B cell (primary cell): ENCODE measurements at regions not wholly inside any gene's neighbourhood (a gene's known extent, or its start where the extent isn't known, plus 50 kb on each side); places are given as distances from the start of the nearest gene placed in this dataset.

Source experiments
- ATAC-seq: fragments of 200-7000 bp; cut with Tn5 transposase; one replicate; pipeline ENCODE4 v1.10.0; 2021; ENCODE audit warnings: low read depth, mild to moderate bottlenecking, moderate number of reproducible peaks, moderate library complexity
- CTCF ChIA-PET: fragments of 350-600 bp; sonication (Branson Sonifier 250); formaldehyde crosslinking; loops from one replicate; lab custom pipeline; 2021; ENCODE audit warnings: antibody characterized with exemption, inconsistent platforms; lab: Charles Lee
- POLR2A ChIA-PET: fragments of 350-600 bp; sonication (Branson Sonifier 250); formaldehyde crosslinking; loops from one replicate; lab custom pipeline; 2021; ENCODE audit warnings: antibody characterized with exemption; lab: Charles Lee
- DNase-seq: peaks from one replicate; pipeline ENCODE4 v3.0.0; 2013
- H2AFZ ChIP-seq: 2 replicates; pipeline ENCODE4 v1.6.1; 2012; ENCODE audit warnings: mild to moderate bottlenecking, low read depth, low read length; ENCODE audit not compliant: insufficient read depth, poor library complexity, severe bottlenecking
- H3K27ac ChIP-seq, 2 donors: 1 replicate in 1 of 2; 2 replicates in 1 of 2; pipeline ENCODE4 v1.5.1; 2012 to 2013; ENCODE audit warnings: low read length in 2 of 2, mild to moderate bottlenecking in 2 of 2, moderate library complexity in 1 of 2
- H3K27me3 ChIP-seq, 4 experiments: fragments of 200-600 bp in 1 of 4; sonication (generic) in 1 of 4; replicated peaks in 1 of 4; 1 replicate in 2 of 4; 2 replicates in 2 of 4; pipeline versions ENCODE4 v1.6.1 to v1.7.0; 2013 to 2016; ENCODE audit warnings: low read length in 3 of 4, mild to moderate bottlenecking in 2 of 4, mixed read lengths in 1 of 4, moderate library complexity in 1 of 4; ENCODE audit not compliant: insufficient read depth in 4 of 4, control insufficient read depth in 3 of 4; ENCODE audit errors: control extremely low read depth in 1 of 4
- H3K36me3 ChIP-seq, 2 experiments: replicated peaks in 1 of 2; 1 replicate in 1 of 2; 2 replicates in 1 of 2; pipeline versions ENCODE4 v1.6.1 to v1.7.1; 2013; ENCODE audit warnings: low read length in 1 of 2; ENCODE audit not compliant: insufficient read depth in 2 of 2, control insufficient read depth in 1 of 2; ENCODE audit errors: control extremely low read depth in 1 of 2, extremely low read depth in 1 of 2
- H3K4me1 ChIP-seq, 2 donors: fragments of 200-600 bp in 1 of 2; sonication (generic) in 1 of 2; 1 replicate in 1 of 2; 2 replicates in 1 of 2; pipeline versions ENCODE4 v1.5.1 to v1.6.1; 2013 to 2017; ENCODE audit warnings: low read length in 2 of 2; ENCODE audit not compliant: control insufficient read depth in 2 of 2, insufficient read depth in 2 of 2
- H3K4me2 ChIP-seq: replicated peaks from 2 replicates; pipeline ENCODE3; 2012; ENCODE audit warnings: mild to moderate bottlenecking, low read depth, low read length; ENCODE audit not compliant: poor library complexity, severe bottlenecking
- H3K4me3 ChIP-seq, 5 experiments: fragments of 200-600 bp in 1 of 5; sonication (generic) in 1 of 5; 1 replicate in 3 of 5; 2 replicates in 2 of 5; pipeline versions ENCODE4 v1.5.1 to v1.7.0; 2011 to 2016; ENCODE audit warnings: low read length in 4 of 5, mild to moderate bottlenecking in 4 of 5, low read depth in 2 of 5, control low read depth in 1 of 5, moderate library complexity in 1 of 5; ENCODE audit not compliant: insufficient read depth in 1 of 5; ENCODE audit errors: control extremely low read depth in 1 of 5, extremely low read depth in 1 of 5
- H3K79me2 ChIP-seq: fragments of 200-600 bp; sonication (generic); one replicate; pipeline ENCODE4 v1.6.0; 2016; ENCODE audit warnings: low read length; ENCODE audit not compliant: control insufficient read depth, insufficient read depth
- H3K9ac ChIP-seq: fragments of 200-600 bp; sonication (generic); 2 replicates; pipeline ENCODE4 v1.6.1; 2017; ENCODE audit warnings: mild to moderate bottlenecking, low read length, moderate library complexity
- H3K9me3 ChIP-seq, 3 donors: one replicate each; pipeline versions ENCODE4 v1.6.1 to v1.7.1; 2013; ENCODE audit warnings: low read length in 2 of 3; ENCODE audit not compliant: control insufficient read depth in 2 of 3, insufficient read depth in 1 of 3; ENCODE audit errors: control extremely low read depth in 1 of 3
- H4K20me1 ChIP-seq: 2 replicates; pipeline ENCODE4 v1.6.0; 2012; ENCODE audit warnings: mild to moderate bottlenecking, low read length; ENCODE audit not compliant: insufficient read depth, control insufficient read depth, poor library complexity, severe bottlenecking
- H3K27ac Mint-ChIP-seq: one replicate; pipeline ENCODE4 v1.8.0; 2021; ENCODE audit warnings: mixed read lengths
- H3K27me3 Mint-ChIP-seq: one replicate; pipeline ENCODE4 v1.8.0; 2021; ENCODE audit warnings: mixed read lengths
- H3K4me1 Mint-ChIP-seq: one replicate; pipeline ENCODE4 v1.8.0; 2021; ENCODE audit warnings: mixed read lengths
- H3K4me3 Mint-ChIP-seq: one replicate; pipeline ENCODE4 v1.8.0; 2021; ENCODE audit warnings: mixed read lengths
- H3K9me3 Mint-ChIP-seq: one replicate; pipeline ENCODE4 v1.8.0; 2022; ENCODE audit warnings: mixed read lengths; ENCODE audit not compliant: insufficient read depth
- EZH2 ChIP-seq: IDR thresholded peaks from 2 replicates; pipeline ENCODE4 v1.6.1; 2012; ENCODE audit warnings: borderline replicate concordance, low read depth, mild to moderate bottlenecking, moderate library complexity, low read length; ENCODE audit not compliant: insufficient read depth, poor library complexity, severe bottlenecking
- WGBS: methylation state at CpG from one replicate; pipeline ENCODE4 v1.1.5; 2013; ENCODE audit warnings: missing lambda C conversion rate; ENCODE audit not compliant: insufficient coverage; 5-methylcytosine and 5-hydroxymethylcytosine counted together
- intact Hi-C: fragments of 100-400 bp; cut with micrococcal nuclease; formaldehyde crosslinking; loops from one replicate; pipeline ENCODE4 v1.10.0; 2022
- TF ChIP-seq, protein P1 (sequence below): fragments of 200-600 bp; IDR thresholded peaks from one replicate; pipeline ENCODE4 v1.8.0; 2022; ENCODE audit warnings: antibody characterized with exemption, mild to moderate bottlenecking

DNA sequence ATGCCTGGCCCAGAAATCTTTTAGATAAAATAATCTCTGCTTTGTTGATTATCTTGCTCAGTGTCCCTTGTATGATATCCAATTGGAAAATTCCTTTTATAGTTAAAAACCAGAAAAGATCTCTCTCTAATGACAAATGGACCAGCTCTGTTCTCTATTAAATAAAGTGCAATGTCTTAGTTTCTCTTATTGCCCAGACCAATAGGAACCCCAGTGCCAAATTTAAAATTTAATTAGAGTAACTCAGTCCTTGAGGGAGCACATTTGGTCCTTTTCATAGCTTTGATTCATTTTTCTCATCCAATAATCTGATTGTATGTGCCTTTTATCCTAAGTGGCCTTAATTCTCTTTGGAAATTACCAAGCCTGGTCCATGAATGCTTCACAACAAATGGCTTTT is 158.9 kb upstream of the FOXK1 start:
- peaks cover 3% of the 10 kb centered on the region for H3K27me3 Mint-ChIP-seq
- TF ChIP-seq, protein P1, sequence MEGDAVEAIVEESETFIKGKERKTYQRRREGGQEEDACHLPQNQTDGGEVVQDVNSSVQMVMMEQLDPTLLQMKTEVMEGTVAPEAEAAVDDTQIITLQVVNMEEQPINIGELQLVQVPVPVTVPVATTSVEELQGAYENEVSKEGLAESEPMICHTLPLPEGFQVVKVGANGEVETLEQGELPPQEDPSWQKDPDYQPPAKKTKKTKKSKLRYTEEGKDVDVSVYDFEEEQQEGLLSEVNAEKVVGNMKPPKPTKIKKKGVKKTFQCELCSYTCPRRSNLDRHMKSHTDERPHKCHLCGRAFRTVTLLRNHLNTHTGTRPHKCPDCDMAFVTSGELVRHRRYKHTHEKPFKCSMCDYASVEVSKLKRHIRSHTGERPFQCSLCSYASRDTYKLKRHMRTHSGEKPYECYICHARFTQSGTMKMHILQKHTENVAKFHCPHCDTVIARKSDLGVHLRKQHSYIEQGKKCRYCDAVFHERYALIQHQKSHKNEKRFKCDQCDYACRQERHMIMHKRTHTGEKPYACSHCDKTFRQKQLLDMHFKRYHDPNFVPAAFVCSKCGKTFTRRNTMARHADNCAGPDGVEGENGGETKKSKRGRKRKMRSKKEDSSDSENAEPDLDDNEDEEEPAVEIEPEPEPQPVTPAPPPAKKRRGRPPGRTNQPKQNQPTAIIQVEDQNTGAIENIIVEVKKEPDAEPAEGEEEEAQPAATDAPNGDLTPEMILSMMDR: no peak
- TF ChIP-seq EZH2: no peak
- H3K36me3 ChIP-seq: no peaks in the 10 kb centered on the region
- H3K4me1 Mint-ChIP-seq: no peaks in the 10 kb centered on the region
- no peak overlapping the region for H3K9ac ChIP-seq
- no peak overlapping the region for H3K27ac Mint-ChIP-seq
- H2AFZ ChIP-seq: no peak overlapping the region
- DNase-seq (no peak), ATAC-seq (no peak)
- peaks cover 2% of the 10 kb centered on the region for H3K9me3 Mint-ChIP-seq
- ChIA-PET CTCF (no interaction called here), POLR2A (no interaction called here)
- H3K9me3 ChIP-seq: peaks cover 0 to 3% (median 0%) of the 10 kb centered on the region in 3 donors
- intact Hi-C loops: no loop called here
- no peaks in the 10 kb centered on the region for H4K20me1 ChIP-seq
- no peak overlapping the region for H3K27ac ChIP-seq
- no peaks in the 10 kb centered on the region for H3K27me3 ChIP-seq
- H3K79me2 ChIP-seq: no peaks in the 10 kb centered on the region
- H3K4me3 Mint-ChIP-seq: no peak overlapping the region
- H3K4me2 ChIP-seq: no peak overlapping the region
- no peaks in the 10 kb centered on the region for H3K4me1 ChIP-seq
- no peak overlapping the region for H3K4me3 ChIP-seq

DNA sequence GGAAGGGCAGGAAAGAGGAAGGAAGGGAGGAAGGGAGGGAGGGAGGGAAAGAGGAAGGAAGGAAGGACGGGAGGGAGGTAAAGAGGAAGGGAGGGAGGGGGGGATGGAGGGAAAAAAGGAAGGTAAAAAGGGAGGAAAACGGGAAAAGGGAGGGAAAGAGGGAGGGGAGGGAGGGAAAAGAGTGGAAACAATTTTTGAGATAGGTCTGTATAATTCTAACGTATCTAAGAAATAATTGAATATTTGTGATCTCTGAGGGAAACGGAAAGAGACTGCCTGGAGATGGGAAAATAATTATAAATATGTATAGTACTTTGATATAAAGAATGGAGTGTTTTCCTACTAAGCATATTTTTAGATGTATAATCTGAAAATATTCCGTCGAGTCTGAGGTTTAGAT is 158.2 kb upstream of the FOXK1 start:
- Mint-ChIP-seq H3K27me3 (peaks cover 3% of the 10 kb centered on the region), H3K9me3 (peaks cover 2% of the 10 kb centered on the region), H3K4me3 (no peak overlapping the region), H3K27ac (no peak overlapping the region), H3K4me1 (no peaks in the 10 kb centered on the region)
- TF ChIP-seq, protein P1: no peak
- TF ChIP-seq EZH2: no peak
- Histone ChIP-seq H3K9me3 (peaks cover 0 to 3% (median 0%) of the 10 kb centered on the region in 3 donors), H3K27ac (no peak overlapping the region), H3K36me3 (no peaks in the 10 kb centered on the region), H3K9ac (no peak overlapping the region), H4K20me1 (no peaks in the 10 kb centered on the region), H3K4me1 (no peaks in the 10 kb centered on the region), H2AFZ (no peak overlapping the region), H3K27me3 (peaks cover 0 to under 1% (median 0%) of the 10 kb centered on the region in 4 experiments), H3K4me2 (no peak overlapping the region), H3K4me3 (no peak overlapping the region), H3K79me2 (no peaks in the 10 kb centered on the region)
- ChIA-PET CTCF (no interaction called here), POLR2A (no interaction called here)
- no peak for DNase-seq
- intact Hi-C loops: no loop called here
- no peak for ATAC-seq
- 37% methylated on average over 2 of the region's 6 CpGs for WGBS
